ENCODE measurements at regions not wholly inside any gene's neighbourhood (a gene's known extent, or its start where the extent isn't known, plus 50 kb on each side); places are given as distances from the start of the nearest gene placed in this dataset.

- Histone ChIP-seq H3K36me3 (ENCODE audit: control insufficient read depth in 2 of 2, insufficient read depth in 2 of 2, low read length in 1 of 2) (no peaks in the 10 kb centered on the region), H3K27me3 (replicated peaks in 1 of 2; ENCODE audit: control insufficient read depth in 2 of 2, insufficient read depth in 2 of 2, low read length in 1 of 2) (no peaks in the 10 kb centered on the region), H2AFZ (ENCODE audit: control insufficient read depth, low read depth, low read length) (no peak overlapping the region), H3K4me2 (ENCODE audit: control insufficient read depth, insufficient read depth) (no peak overlapping the region), H3K4me1 (ENCODE audit: control insufficient read depth, insufficient read depth, low read length) (no peaks in the 10 kb centered on the region), H3K79me2 (ENCODE audit: control insufficient read depth, insufficient read depth, low read length) (no peaks in the 10 kb centered on the region), H3K4me3 (no peak overlapping the region), H3K27ac (ENCODE audit: control insufficient read depth, insufficient read depth) (no peak overlapping the region), H3K9me3 (replicated peaks; ENCODE audit: control insufficient read depth, insufficient read depth, low read length) (no peaks in the 10 kb centered on the region), H4K20me1 (ENCODE audit: control insufficient read depth, insufficient read depth) (0 out of 2 replicates have a peak, but pooled peaks cover 2% of the 10 kb centered on the region), H3K9ac (ENCODE audit: control insufficient read depth, insufficient read depth, low read length) (no peak overlapping the region)
- RAD21 ChIA-PET (ENCODE audit: unreplicated experiment) = no interaction called here
- no peak for ATAC-seq
- BruUV-seq (replicated peaks) = no TSS peak
- no peak for DNase-seq (ENCODE audit: low read depth, low spot score)
- SMC1A ChIA-PET (ENCODE audit: uncharacterized antibody, unreplicated experiment) = no interaction called here
- CTCF ChIA-PET = interaction anchor here (0.5 kb wide), 1 partner anchor 1528 kb away, joined by 3 read pairs; no protein-coding TSS in a partner anchor
- FAIRE-seq = no peak
- 38% methylated on average over 9 of the region's 9 CpGs for WGBS (ENCODE audit: insufficient coverage, insufficient replicate concordance, low lambda C conversion rate, missing lambda C conversion rate)
- intact Hi-C loops (cut with micrococcal nuclease; ENCODE audit: unreplicated experiment) = loop anchor here (10.0 kb wide), 1 partner anchor 147 kb away; no protein-coding TSS in a partner anchor
- POLR2A ChIA-PET = no interaction called here
- TF ChIP-seq TCF3 (IDR thresholded peaks at IDR 0.05; ENCODE audit: borderline replicate concordance, insufficient read depth, low read depth, low read length) (0 out of 2 replicates have a peak, but pooled peaks have one; percentile 19), SMC3 (IDR thresholded peaks at IDR 0.05; ENCODE audit: borderline replicate concordance, low read length) (no peak), BCL3 (IDR thresholded peaks at IDR 0.05; ENCODE audit: borderline replicate concordance, insufficient read depth, low read depth, low read length, poor library complexity, severe bottlenecking) (peak; percentile 78)
- in situ Hi-C loops (cut with MboI) = no loop called here
Observed at GRCh38 chr12:111171832-111172231, 197.1 kb downstream of the PHETA1 start.

- BruUV-seq (replicated peaks) = no TSS peak
- H3K4me2 ChIP-seq (ENCODE audit: control insufficient read depth, insufficient read depth) = no peak overlapping the region
- POLR2A ChIA-PET = no interaction called here
Observed at GRCh38 chr12:111171345-111171744, 197.6 kb downstream of the PHETA1 start.

More at GRCh38 chr12:111171345-111171744, 197.6 kb downstream of the PHETA1 start:
- Histone ChIP-seq H3K9ac (ENCODE audit: control insufficient read depth, insufficient read depth, low read length) (no peak overlapping the region), H3K9me3 (replicated peaks; ENCODE audit: control insufficient read depth, insufficient read depth, low read length) (no peaks in the 10 kb centered on the region), H2AFZ (ENCODE audit: control insufficient read depth, low read depth, low read length) (no peak overlapping the region), H3K36me3 (ENCODE audit: control insufficient read depth in 2 of 2, insufficient read depth in 2 of 2, low read length in 1 of 2) (no peaks in the 10 kb centered on the region), H3K4me1 (ENCODE audit: control insufficient read depth, insufficient read depth, low read length) (no peaks in the 10 kb centered on the region), H3K27ac (ENCODE audit: control insufficient read depth, insufficient read depth) (no peak overlapping the region), H3K4me3 (no peak overlapping the region), H4K20me1 (ENCODE audit: control insufficient read depth, insufficient read depth) (0 out of 2 replicates have a peak, but pooled peaks cover 2% of the 10 kb centered on the region), H3K27me3 (replicated peaks in 1 of 2; ENCODE audit: control insufficient read depth in 2 of 2, insufficient read depth in 2 of 2, low read length in 1 of 2) (no peaks in the 10 kb centered on the region), H3K79me2 (ENCODE audit: control insufficient read depth, insufficient read depth, low read length) (no peaks in the 10 kb centered on the region)
- ATAC-seq = no peak
- no peak for DNase-seq (ENCODE audit: low read depth, low spot score)
- SMC1A ChIA-PET (ENCODE audit: uncharacterized antibody, unreplicated experiment) = no interaction called here
- in situ Hi-C loops (cut with MboI) = no loop called here
- TF ChIP-seq BCL11A (IDR thresholded peaks at IDR 0.05; ENCODE audit: low read depth, low read length) (no peak), WRNIP1 (IDR thresholded peaks at IDR 0.05; ENCODE audit: borderline replicate concordance, low read depth, low read length) (no peak), SMC3 (IDR thresholded peaks at IDR 0.05; ENCODE audit: borderline replicate concordance, low read length) (no peak), ETV6 (conservative IDR thresholded peaks at IDR 0.05 in 1 of 2, IDR thresholded peaks at IDR 0.05 in 1 of 2; ENCODE audit: borderline replicate concordance in 1 of 2, low read depth in 1 of 2) (no peak), SREBF2 (IDR thresholded peaks at IDR 0.05; ENCODE audit: low read length) (no peak)
- RAD21 ChIA-PET (ENCODE audit: unreplicated experiment) = no interaction called here
- no peak for FAIRE-seq
- intact Hi-C loops (cut with micrococcal nuclease; ENCODE audit: unreplicated experiment) = loop anchor here (10.0 kb wide), 1 partner anchor 147 kb away; no protein-coding TSS in a partner anchor
- WGBS (ENCODE audit: insufficient coverage, insufficient replicate concordance, low lambda C conversion rate, missing lambda C conversion rate) = 48% methylated on average over 9 of the region's 9 CpGs
- CTCF ChIA-PET = no interaction called here
